HEK293 (cell line): ENCODE measurements at regions not wholly inside any gene's neighbourhood (a gene's known extent, or its start where the extent isn't known, plus 50 kb on each side); places are given as distances from the start of the nearest gene placed in this dataset.

Experiments used
- TCF7L2 ChIP-seq: IDR thresholded peaks from 2 replicates; pipeline ENCODE4 v1.6.1; 2011; ENCODE audit warnings: low read depth, mild to moderate bottlenecking, inconsistent platforms, low read length, moderate library complexity, borderline replicate concordance
- ZBTB7A ChIP-seq: fragments of 450-650 bp; formaldehyde crosslinking; IDR thresholded peaks from 2 replicates; pipeline ENCODE4 v1.5.1; 2016; ENCODE audit warnings: low read depth, missing biosample characterization, missing genetic modification characterization
- ZNF707 ChIP-seq: fragments of 450-650 bp; formaldehyde crosslinking; IDR thresholded peaks from 2 replicates; pipeline ENCODE4 v1.5.1; 2016; ENCODE audit warnings: missing biosample characterization, missing genetic modification characterization
- ZNF791 ChIP-seq: fragments of 450-650 bp; formaldehyde crosslinking; IDR thresholded peaks from 2 replicates; pipeline ENCODE4 v1.5.1; 2016; ENCODE audit warnings: missing biosample characterization, missing genetic modification characterization
- TF ChIP-seq, protein P1 (sequence below): fragments of 450-650 bp; formaldehyde crosslinking; IDR thresholded peaks from 2 replicates; pipeline ENCODE4 v1.5.1; 2016; ENCODE audit warnings: missing biosample characterization, missing genetic modification characterization

DNA sequence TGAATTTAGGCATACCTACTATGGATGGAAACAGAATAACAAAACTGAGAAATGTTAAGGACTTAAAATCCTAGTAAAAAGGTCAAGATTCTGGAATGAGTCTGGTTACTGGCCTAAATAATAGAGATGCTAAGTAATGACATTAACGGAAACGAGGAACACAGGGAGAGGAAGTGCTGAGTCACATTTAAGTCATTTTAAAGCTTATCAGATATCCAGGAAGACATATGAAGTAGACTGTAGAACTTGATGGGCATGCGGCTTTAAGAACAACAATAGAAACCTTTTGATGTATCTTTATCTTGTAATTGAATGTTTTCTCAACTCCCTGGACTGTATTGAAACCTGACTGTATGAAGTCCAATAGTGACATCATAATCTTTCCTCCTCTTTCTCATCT, 1251.4 kb upstream of the CDH6 start:
- TF ChIP-seq TCF7L2 (no peak), ZNF791 (tag by site-specific recombination) (no peak), ZNF707 (no peak), ZBTB7A (tag by site-specific recombination) (no peak)
- TF ChIP-seq, protein P1, sequence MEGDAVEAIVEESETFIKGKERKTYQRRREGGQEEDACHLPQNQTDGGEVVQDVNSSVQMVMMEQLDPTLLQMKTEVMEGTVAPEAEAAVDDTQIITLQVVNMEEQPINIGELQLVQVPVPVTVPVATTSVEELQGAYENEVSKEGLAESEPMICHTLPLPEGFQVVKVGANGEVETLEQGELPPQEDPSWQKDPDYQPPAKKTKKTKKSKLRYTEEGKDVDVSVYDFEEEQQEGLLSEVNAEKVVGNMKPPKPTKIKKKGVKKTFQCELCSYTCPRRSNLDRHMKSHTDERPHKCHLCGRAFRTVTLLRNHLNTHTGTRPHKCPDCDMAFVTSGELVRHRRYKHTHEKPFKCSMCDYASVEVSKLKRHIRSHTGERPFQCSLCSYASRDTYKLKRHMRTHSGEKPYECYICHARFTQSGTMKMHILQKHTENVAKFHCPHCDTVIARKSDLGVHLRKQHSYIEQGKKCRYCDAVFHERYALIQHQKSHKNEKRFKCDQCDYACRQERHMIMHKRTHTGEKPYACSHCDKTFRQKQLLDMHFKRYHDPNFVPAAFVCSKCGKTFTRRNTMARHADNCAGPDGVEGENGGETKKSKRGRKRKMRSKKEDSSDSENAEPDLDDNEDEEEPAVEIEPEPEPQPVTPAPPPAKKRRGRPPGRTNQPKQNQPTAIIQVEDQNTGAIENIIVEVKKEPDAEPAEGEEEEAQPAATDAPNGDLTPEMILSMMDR: no peak
